B cell (primary cell): ENCODE measurements at regions not wholly inside any gene's neighbourhood (a gene's known extent, or its start where the extent isn't known, plus 50 kb on each side); places are given as distances from the start of the nearest gene placed in this dataset.

ENCODE experiments used
- ATAC-seq: fragments of 200-7000 bp; cut with Tn5 transposase; one replicate; pipeline ENCODE4 v1.10.0; 2021; ENCODE audit warnings: low read depth, mild to moderate bottlenecking, moderate number of reproducible peaks, moderate library complexity
- CTCF ChIA-PET: fragments of 350-600 bp; sonication (Branson Sonifier 250); formaldehyde crosslinking; loops from one replicate; lab custom pipeline; 2021; ENCODE audit warnings: antibody characterized with exemption, inconsistent platforms; lab: Charles Lee
- POLR2A ChIA-PET: fragments of 350-600 bp; sonication (Branson Sonifier 250); formaldehyde crosslinking; loops from one replicate; lab custom pipeline; 2021; ENCODE audit warnings: antibody characterized with exemption; lab: Charles Lee
- DNase-seq: peaks from one replicate; pipeline ENCODE4 v3.0.0; 2013
- H2AFZ ChIP-seq: 2 replicates; pipeline ENCODE4 v1.6.1; 2012; ENCODE audit warnings: mild to moderate bottlenecking, low read depth, low read length; ENCODE audit not compliant: insufficient read depth, poor library complexity, severe bottlenecking
- H3K27ac ChIP-seq, 2 donors: 1 replicate in 1 of 2; 2 replicates in 1 of 2; pipeline ENCODE4 v1.5.1; 2012 to 2013; ENCODE audit warnings: low read length in 2 of 2, mild to moderate bottlenecking in 2 of 2, moderate library complexity in 1 of 2
- H3K27me3 ChIP-seq, 4 experiments: fragments of 200-600 bp in 1 of 4; sonication (generic) in 1 of 4; replicated peaks in 1 of 4; 1 replicate in 2 of 4; 2 replicates in 2 of 4; pipeline versions ENCODE4 v1.6.1 to v1.7.0; 2013 to 2016; ENCODE audit warnings: low read length in 3 of 4, mild to moderate bottlenecking in 2 of 4, mixed read lengths in 1 of 4, moderate library complexity in 1 of 4; ENCODE audit not compliant: insufficient read depth in 4 of 4, control insufficient read depth in 3 of 4; ENCODE audit errors: control extremely low read depth in 1 of 4
- H3K36me3 ChIP-seq, 2 experiments: replicated peaks in 1 of 2; 1 replicate in 1 of 2; 2 replicates in 1 of 2; pipeline versions ENCODE4 v1.6.1 to v1.7.1; 2013; ENCODE audit warnings: low read length in 1 of 2; ENCODE audit not compliant: insufficient read depth in 2 of 2, control insufficient read depth in 1 of 2; ENCODE audit errors: control extremely low read depth in 1 of 2, extremely low read depth in 1 of 2
- H3K4me1 ChIP-seq, 2 donors: fragments of 200-600 bp in 1 of 2; sonication (generic) in 1 of 2; 1 replicate in 1 of 2; 2 replicates in 1 of 2; pipeline versions ENCODE4 v1.5.1 to v1.6.1; 2013 to 2017; ENCODE audit warnings: low read length in 2 of 2; ENCODE audit not compliant: control insufficient read depth in 2 of 2, insufficient read depth in 2 of 2
- H3K4me2 ChIP-seq: replicated peaks from 2 replicates; pipeline ENCODE3; 2012; ENCODE audit warnings: mild to moderate bottlenecking, low read depth, low read length; ENCODE audit not compliant: poor library complexity, severe bottlenecking
- H3K4me3 ChIP-seq, 5 experiments: fragments of 200-600 bp in 1 of 5; sonication (generic) in 1 of 5; 1 replicate in 3 of 5; 2 replicates in 2 of 5; pipeline versions ENCODE4 v1.5.1 to v1.7.0; 2011 to 2016; ENCODE audit warnings: low read length in 4 of 5, mild to moderate bottlenecking in 4 of 5, low read depth in 2 of 5, control low read depth in 1 of 5, moderate library complexity in 1 of 5; ENCODE audit not compliant: insufficient read depth in 1 of 5; ENCODE audit errors: control extremely low read depth in 1 of 5, extremely low read depth in 1 of 5
- H3K79me2 ChIP-seq: fragments of 200-600 bp; sonication (generic); one replicate; pipeline ENCODE4 v1.6.0; 2016; ENCODE audit warnings: low read length; ENCODE audit not compliant: control insufficient read depth, insufficient read depth
- H3K9ac ChIP-seq: fragments of 200-600 bp; sonication (generic); 2 replicates; pipeline ENCODE4 v1.6.1; 2017; ENCODE audit warnings: mild to moderate bottlenecking, low read length, moderate library complexity
- H3K9me3 ChIP-seq, 3 donors: one replicate each; pipeline versions ENCODE4 v1.6.1 to v1.7.1; 2013; ENCODE audit warnings: low read length in 2 of 3; ENCODE audit not compliant: control insufficient read depth in 2 of 3, insufficient read depth in 1 of 3; ENCODE audit errors: control extremely low read depth in 1 of 3
- H4K20me1 ChIP-seq: 2 replicates; pipeline ENCODE4 v1.6.0; 2012; ENCODE audit warnings: mild to moderate bottlenecking, low read length; ENCODE audit not compliant: insufficient read depth, control insufficient read depth, poor library complexity, severe bottlenecking
- H3K27ac Mint-ChIP-seq: one replicate; pipeline ENCODE4 v1.8.0; 2021; ENCODE audit warnings: mixed read lengths
- H3K27me3 Mint-ChIP-seq: one replicate; pipeline ENCODE4 v1.8.0; 2021; ENCODE audit warnings: mixed read lengths
- H3K4me1 Mint-ChIP-seq: one replicate; pipeline ENCODE4 v1.8.0; 2021; ENCODE audit warnings: mixed read lengths
- H3K4me3 Mint-ChIP-seq: one replicate; pipeline ENCODE4 v1.8.0; 2021; ENCODE audit warnings: mixed read lengths
- H3K9me3 Mint-ChIP-seq: one replicate; pipeline ENCODE4 v1.8.0; 2022; ENCODE audit warnings: mixed read lengths; ENCODE audit not compliant: insufficient read depth
- EZH2 ChIP-seq: IDR thresholded peaks from 2 replicates; pipeline ENCODE4 v1.6.1; 2012; ENCODE audit warnings: borderline replicate concordance, low read depth, mild to moderate bottlenecking, moderate library complexity, low read length; ENCODE audit not compliant: insufficient read depth, poor library complexity, severe bottlenecking
- WGBS: methylation state at CpG from one replicate; pipeline ENCODE4 v1.1.5; 2013; ENCODE audit warnings: missing lambda C conversion rate; ENCODE audit not compliant: insufficient coverage; 5-methylcytosine and 5-hydroxymethylcytosine counted together
- intact Hi-C: fragments of 100-400 bp; cut with micrococcal nuclease; formaldehyde crosslinking; loops from one replicate; pipeline ENCODE4 v1.10.0; 2022
- TF ChIP-seq, protein P1 (sequence below): fragments of 200-600 bp; IDR thresholded peaks from one replicate; pipeline ENCODE4 v1.8.0; 2022; ENCODE audit warnings: antibody characterized with exemption, mild to moderate bottlenecking

DNA sequence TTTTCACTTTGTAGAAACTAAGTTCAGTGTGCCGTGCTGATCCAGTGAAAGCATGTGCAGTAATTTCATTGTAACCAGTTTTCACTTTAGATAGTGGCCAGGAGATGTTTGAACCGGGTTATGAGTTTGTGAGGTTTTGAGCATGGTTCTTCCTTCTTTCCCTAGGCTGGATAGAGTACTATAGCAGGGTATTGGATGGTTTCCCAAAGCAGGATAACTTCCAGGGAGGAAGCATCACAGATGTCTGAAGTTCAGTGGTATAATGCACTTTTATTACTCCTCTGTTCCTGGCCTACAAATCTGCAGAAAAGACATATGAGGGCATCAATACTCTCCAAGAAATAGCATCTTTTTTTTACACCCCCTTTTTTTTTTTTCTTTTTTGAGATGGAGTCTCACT is 823.1 kb downstream of the USP25 start:
- CTCF ChIA-PET = no interaction called here
- no CpG with 5 or more reads among the region's 2 CpGs for WGBS
- POLR2A ChIA-PET = no interaction called here
- H3K36me3 ChIP-seq = no peaks in the 10 kb centered on the region
- Mint-ChIP-seq H3K27me3 (no peaks in the 10 kb centered on the region), H3K27ac (no peak overlapping the region), H3K4me1 (no peaks in the 10 kb centered on the region), H3K9me3 (peaks cover 2% of the 10 kb centered on the region), H3K4me3 (no peak overlapping the region)
- H2AFZ ChIP-seq = no peak overlapping the region
- no peak for DNase-seq
- H3K27ac ChIP-seq = no peak overlapping the region
- no peak overlapping the region for H3K4me2 ChIP-seq
- H3K4me3 ChIP-seq = no peak overlapping the region
- no peaks in the 10 kb centered on the region for H3K4me1 ChIP-seq
- no peak for TF ChIP-seq EZH2
- TF ChIP-seq, protein P1, sequence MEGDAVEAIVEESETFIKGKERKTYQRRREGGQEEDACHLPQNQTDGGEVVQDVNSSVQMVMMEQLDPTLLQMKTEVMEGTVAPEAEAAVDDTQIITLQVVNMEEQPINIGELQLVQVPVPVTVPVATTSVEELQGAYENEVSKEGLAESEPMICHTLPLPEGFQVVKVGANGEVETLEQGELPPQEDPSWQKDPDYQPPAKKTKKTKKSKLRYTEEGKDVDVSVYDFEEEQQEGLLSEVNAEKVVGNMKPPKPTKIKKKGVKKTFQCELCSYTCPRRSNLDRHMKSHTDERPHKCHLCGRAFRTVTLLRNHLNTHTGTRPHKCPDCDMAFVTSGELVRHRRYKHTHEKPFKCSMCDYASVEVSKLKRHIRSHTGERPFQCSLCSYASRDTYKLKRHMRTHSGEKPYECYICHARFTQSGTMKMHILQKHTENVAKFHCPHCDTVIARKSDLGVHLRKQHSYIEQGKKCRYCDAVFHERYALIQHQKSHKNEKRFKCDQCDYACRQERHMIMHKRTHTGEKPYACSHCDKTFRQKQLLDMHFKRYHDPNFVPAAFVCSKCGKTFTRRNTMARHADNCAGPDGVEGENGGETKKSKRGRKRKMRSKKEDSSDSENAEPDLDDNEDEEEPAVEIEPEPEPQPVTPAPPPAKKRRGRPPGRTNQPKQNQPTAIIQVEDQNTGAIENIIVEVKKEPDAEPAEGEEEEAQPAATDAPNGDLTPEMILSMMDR = no peak
- H3K9me3 ChIP-seq = peaks cover 0 to 7% (median 0%) of the 10 kb centered on the region in 3 donors
- intact Hi-C loops = no loop called here
- no peaks in the 10 kb centered on the region for H4K20me1 ChIP-seq
- no peak for ATAC-seq
- no peaks in the 10 kb centered on the region for H3K79me2 ChIP-seq
- H3K27me3 ChIP-seq = no peaks in the 10 kb centered on the region
- no peak overlapping the region for H3K9ac ChIP-seq

DNA sequence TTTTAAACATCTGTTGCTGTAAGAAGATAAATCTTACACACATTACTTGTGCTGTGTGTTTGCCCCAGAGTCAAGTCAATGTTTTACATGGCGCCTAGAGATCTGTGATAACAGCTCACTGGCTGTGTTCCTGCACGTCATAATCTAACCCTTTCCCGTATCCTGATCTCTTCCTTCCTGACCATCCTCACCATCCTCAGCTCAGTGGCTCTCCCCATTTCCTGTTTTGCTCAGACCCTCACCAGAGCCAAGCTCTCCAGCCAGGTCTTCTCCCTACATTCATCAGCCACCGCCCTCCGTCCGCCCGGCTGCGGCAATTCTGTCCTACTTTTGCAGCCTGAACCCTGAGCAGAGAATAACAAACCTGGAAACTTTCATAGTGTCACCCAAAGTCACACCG is 824.7 kb downstream of the USP25 start:
- no peaks in the 10 kb centered on the region for H3K79me2 ChIP-seq
- 98% methylated on average over 8 of the region's 9 CpGs for WGBS
- TF ChIP-seq EZH2 = no peak
- TF ChIP-seq, protein P1 = no peak
- no peak overlapping the region for H3K9ac ChIP-seq
- DNase-seq = no peak
- no peak overlapping the region for H3K4me3 Mint-ChIP-seq
- H3K9me3 ChIP-seq = peaks cover 0 to 7% (median 0%) of the 10 kb centered on the region in 3 donors
- no peak overlapping the region for H3K27ac Mint-ChIP-seq
- intact Hi-C loops = no loop called here
- H3K4me3 ChIP-seq = no peak overlapping the region
- CTCF ChIA-PET = no interaction called here
- H3K27me3 Mint-ChIP-seq = no peaks in the 10 kb centered on the region
- POLR2A ChIA-PET = no interaction called here
- H3K9me3 Mint-ChIP-seq = peaks cover 2% of the 10 kb centered on the region
- H3K36me3 ChIP-seq = no peaks in the 10 kb centered on the region
- H3K4me2 ChIP-seq = no peak overlapping the region
- H3K27me3 ChIP-seq = no peaks in the 10 kb centered on the region
- H3K4me1 ChIP-seq = no peaks in the 10 kb centered on the region
- no peaks in the 10 kb centered on the region for H4K20me1 ChIP-seq
- H3K4me1 Mint-ChIP-seq = no peaks in the 10 kb centered on the region
- H3K27ac ChIP-seq = no peak overlapping the region
- H2AFZ ChIP-seq = no peak overlapping the region
- ATAC-seq = no peak
